ENCODE measurements at regions not wholly inside any gene's neighbourhood (a gene's known extent, or its start where the extent isn't known, plus 50 kb on each side); places are given as distances from the start of the nearest gene placed in this dataset.

- H3K4me1 Mint-ChIP-seq: peaks cover 15% of the 10 kb centered on the region; the same call in 1 of the 2 replicates
- H3K9me3 Mint-ChIP-seq: peaks cover 4% of the 10 kb centered on the region
- no peak overlapping the region for H3K27ac Mint-ChIP-seq
- no peaks in the 10 kb centered on the region for H3K27me3 Mint-ChIP-seq (ENCODE audit: low read depth)
- ChIA-PET CTCF (interaction anchor here (1.4 kb wide), 1 partner anchor 18 kb away, joined by 3 read pairs; no protein-coding TSS in a partner anchor), POLR2A (interaction anchor here (0.6 kb wide), 1 partner anchor 9 kb away, joined by 3 read pairs; no protein-coding TSS in a partner anchor)
- no peak for ATAC-seq
- H3K4me3 Mint-ChIP-seq: no peak overlapping the region
- no peak for DNase-seq (ENCODE audit: low spot score)
- no peaks in the 10 kb centered on the region for H3K36me3 Mint-ChIP-seq
- TF ChIP-seq ZNF396 (CRISPR knock-in tag; IDR thresholded peaks at IDR 0.05; ENCODE audit: borderline replicate concordance) (no peak), ZNF416 (CRISPR knock-in tag; IDR thresholded peaks at IDR 0.05) (no peak), PREB (CRISPR knock-in tag; IDR thresholded peaks at IDR 0.05; ENCODE audit: borderline replicate concordance) (no peak)
Observed at GRCh38 chr13:109628251-109628699, 158.1 kb downstream of the IRS2 start.

GRCh38 chr13:109627649-109628048 lies 158.7 kb downstream of the IRS2 start:
- TF ChIP-seq NR1H2 (CRISPR knock-in tag; IDR thresholded peaks at IDR 0.05): no peak
- TF ChIP-seq ESRRA (CRISPR knock-in tag; IDR thresholded peaks at IDR 0.05; ENCODE audit: borderline replicate concordance): no peak
- TF ChIP-seq TEAD4 (CRISPR knock-in tag; IDR thresholded peaks at IDR 0.05): no peak
- TF ChIP-seq MYBL2 (CRISPR knock-in tag; IDR thresholded peaks at IDR 0.05): no peak
- no peak for TF ChIP-seq PREB (CRISPR knock-in tag; IDR thresholded peaks at IDR 0.05; ENCODE audit: borderline replicate concordance)
- no peak for TF ChIP-seq TP53 (CRISPR knock-in tag; IDR thresholded peaks at IDR 0.05)
- TF ChIP-seq ELF4 (CRISPR knock-in tag; IDR thresholded peaks at IDR 0.05; ENCODE audit: low read depth): no peak
- no peak for TF ChIP-seq ATF3 (CRISPR knock-in tag; conservative IDR thresholded peaks at IDR 0.05)
- no peak for TF ChIP-seq ZNF232 (CRISPR knock-in tag; IDR thresholded peaks at IDR 0.05)
- TF ChIP-seq MAX (CRISPR knock-in tag; IDR thresholded peaks at IDR 0.05): no peak
- TF ChIP-seq GRHL2 (CRISPR knock-in tag; IDR thresholded peaks at IDR 0.05; ENCODE audit: insufficient replicate concordance, severe bottlenecking): no peak
- no peak for TF ChIP-seq OVOL2 (CRISPR knock-in tag; IDR thresholded peaks at IDR 0.05; ENCODE audit: borderline replicate concordance)
- TF ChIP-seq CREM (CRISPR knock-in tag; IDR thresholded peaks at IDR 0.05): no peak
- no peak for TF ChIP-seq CBFB (CRISPR knock-in tag; IDR thresholded peaks at IDR 0.05; ENCODE audit: low read depth)
- TF ChIP-seq USF2 (CRISPR knock-in tag; IDR thresholded peaks at IDR 0.05): no peak
- TF ChIP-seq ZNF281 (CRISPR knock-in tag; IDR thresholded peaks at IDR 0.05): no peak
- no peak for TF ChIP-seq JUN (CRISPR knock-in tag; IDR thresholded peaks at IDR 0.05)
- TF ChIP-seq ZNF263 (CRISPR knock-in tag; IDR thresholded peaks at IDR 0.05; ENCODE audit: low read depth): no peak
- H3K4me1 Mint-ChIP-seq: peaks cover 15% of the 10 kb centered on the region; the same call in 1 of the 2 replicates
- H3K27ac Mint-ChIP-seq: no peak overlapping the region
- CTCF ChIA-PET: interaction anchor here (1.4 kb wide), 1 partner anchor 17 kb away, joined by 3 read pairs; no protein-coding TSS in a partner anchor
- no peaks in the 10 kb centered on the region for H3K27me3 Mint-ChIP-seq (ENCODE audit: low read depth)
- no peaks in the 10 kb centered on the region for H3K36me3 Mint-ChIP-seq
- POLR2A ChIA-PET: interaction anchor here (0.6 kb wide), 1 partner anchor 19 kb away, joined by 3 read pairs; no protein-coding TSS in a partner anchor
- H3K4me3 Mint-ChIP-seq: no peak overlapping the region
- ATAC-seq (no peak), DNase-seq (ENCODE audit: low spot score) (no peak)
- H3K9me3 Mint-ChIP-seq: no peaks in the 10 kb centered on the region
